Psoas muscle (tissue), 7 donors: ENCODE measurements at regions not wholly inside any gene's neighbourhood (a gene's known extent, or its start where the extent isn't known, plus 50 kb on each side); places are given as distances from the start of the nearest gene placed in this dataset.

Experiments used
- ATAC-seq, 4 donors: fragments of 200-7000 bp; cut with Tn5 transposase; one replicate each; pipeline ENCODE4 v1.9.1; 2020; ENCODE audit warnings: moderate library complexity in 3 of 4, mild to moderate bottlenecking in 2 of 4
- DNase-seq, 2 donors: peaks; one replicate each; pipeline ENCODE4 v3.0.0-alpha.2; 2020
- H3K27ac ChIP-seq: fragments of 200-600 bp; one replicate; pipeline ENCODE4 v1.8.0; 2022
- H3K27me3 ChIP-seq, 3 donors: fragments of 200-600 bp in 1 of 3; one replicate each; pipeline versions ENCODE4 v1.6.1 to v1.8.0; 2013 to 2022; ENCODE audit warnings: low read length in 2 of 3, mild to moderate bottlenecking in 2 of 3, moderate library complexity in 1 of 3; ENCODE audit not compliant: insufficient read depth in 3 of 3
- H3K36me3 ChIP-seq, 2 donors: fragments of 200-600 bp in 1 of 2; one replicate each; pipeline versions ENCODE4 v1.6.1 to v1.8.0; 2013 to 2022; ENCODE audit warnings: low read depth in 1 of 2, mild to moderate bottlenecking in 1 of 2, moderate library complexity in 1 of 2; ENCODE audit not compliant: insufficient read depth in 1 of 2
- H3K4me1 ChIP-seq: fragments of 200-600 bp; one replicate; pipeline ENCODE4 v1.8.0; 2022
- H3K4me3 ChIP-seq: fragments of 200-600 bp; one replicate; pipeline ENCODE4 v1.8.0; 2022; ENCODE audit warnings: mild to moderate bottlenecking
- H3K9me3 ChIP-seq: fragments of 200-600 bp; one replicate; pipeline ENCODE4 v1.8.0; 2022
- WGBS, 3 donors: extraction: QIAGEN DNeasy Blood & Tissue Kit; methylation state at CpG; one replicate each; pipeline versions ENCODE4 v1.1.6 to v1.1.7; 2013; 5-methylcytosine and 5-hydroxymethylcytosine counted together
- intact Hi-C, 2 donors: fragments of 100-400 bp; cut with DNase I; formaldehyde crosslinking; loops; one replicate each; pipeline versions ENCODE4 v1.11.0 to v1.14.2; 2022
- TF ChIP-seq, protein P1 (sequence below): fragments of 200-600 bp; IDR thresholded peaks from one replicate; pipeline ENCODE4 v1.8.0; 2022; ENCODE audit warnings: antibody characterized with exemption
- donor health status: healthy with polysubstance abuse.
- donor health status: DM: no; HTN: no; CAD: no; lungs with moderate emphysema.
- donor health status: Bipolar disorder and iron deficiency.
- donor health status: healthy.
- donor health status: DM: yes; HTN: yes; CAD: no.
- donor health status: DM: no; HTN: no; CAD: no.
- donor health status: DM: yes; HTN: yes; CAD: no.

DNA sequence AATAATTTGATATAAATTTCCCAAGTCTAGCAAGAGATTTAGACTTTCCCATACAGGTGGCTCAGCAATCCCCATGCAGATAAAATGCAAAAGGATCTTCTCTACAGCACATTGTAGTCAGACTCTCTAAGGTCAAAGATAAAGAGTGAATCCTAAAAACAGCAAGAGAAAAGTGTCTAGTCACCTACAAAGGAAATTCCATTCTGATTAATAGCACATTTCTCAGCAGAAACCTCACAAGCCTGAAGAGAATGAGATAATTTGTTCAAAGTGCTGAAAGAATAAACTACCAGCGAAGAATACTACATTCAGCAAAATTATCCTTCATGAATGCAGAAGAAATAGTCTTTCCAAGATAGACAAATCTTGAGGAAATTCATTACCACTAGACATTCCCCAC is 493.3 kb downstream of the PRELID2 start:
- Histone ChIP-seq H3K9me3 (no peaks in the 10 kb centered on the region), H3K27me3 (no peaks in the 10 kb centered on the region), H3K4me3 (no peak overlapping the region), H3K36me3 (no peaks in the 10 kb centered on the region), H3K4me1 (no peaks in the 10 kb centered on the region), H3K27ac (no peak overlapping the region)
- intact Hi-C loops, result no loop called here
- 74 to 93% (median 92%) methylated on average over 1 of the region's 1 CpG for WGBS, 3 donors
- DNase-seq, result no peak
- TF ChIP-seq, protein P1, sequence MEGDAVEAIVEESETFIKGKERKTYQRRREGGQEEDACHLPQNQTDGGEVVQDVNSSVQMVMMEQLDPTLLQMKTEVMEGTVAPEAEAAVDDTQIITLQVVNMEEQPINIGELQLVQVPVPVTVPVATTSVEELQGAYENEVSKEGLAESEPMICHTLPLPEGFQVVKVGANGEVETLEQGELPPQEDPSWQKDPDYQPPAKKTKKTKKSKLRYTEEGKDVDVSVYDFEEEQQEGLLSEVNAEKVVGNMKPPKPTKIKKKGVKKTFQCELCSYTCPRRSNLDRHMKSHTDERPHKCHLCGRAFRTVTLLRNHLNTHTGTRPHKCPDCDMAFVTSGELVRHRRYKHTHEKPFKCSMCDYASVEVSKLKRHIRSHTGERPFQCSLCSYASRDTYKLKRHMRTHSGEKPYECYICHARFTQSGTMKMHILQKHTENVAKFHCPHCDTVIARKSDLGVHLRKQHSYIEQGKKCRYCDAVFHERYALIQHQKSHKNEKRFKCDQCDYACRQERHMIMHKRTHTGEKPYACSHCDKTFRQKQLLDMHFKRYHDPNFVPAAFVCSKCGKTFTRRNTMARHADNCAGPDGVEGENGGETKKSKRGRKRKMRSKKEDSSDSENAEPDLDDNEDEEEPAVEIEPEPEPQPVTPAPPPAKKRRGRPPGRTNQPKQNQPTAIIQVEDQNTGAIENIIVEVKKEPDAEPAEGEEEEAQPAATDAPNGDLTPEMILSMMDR, result no peak
- ATAC-seq, result no peak

DNA sequence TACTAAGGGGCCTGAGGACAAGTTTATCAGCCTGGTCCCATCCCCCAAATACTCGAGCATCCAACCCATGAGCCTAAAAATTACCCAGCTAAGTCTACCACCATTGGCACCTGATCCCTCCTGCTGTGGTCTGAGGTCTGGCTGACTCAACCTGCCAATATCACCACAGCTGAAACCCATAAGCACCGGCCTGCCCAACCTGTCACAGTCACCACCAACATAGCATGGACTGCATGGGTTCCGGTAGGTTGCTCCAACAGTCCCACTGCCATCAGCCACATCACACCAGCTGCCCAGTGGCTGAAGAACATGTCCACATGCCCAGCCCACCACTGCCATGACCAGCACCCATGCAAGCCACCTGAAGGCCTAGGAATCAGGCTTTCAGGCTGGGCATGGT is 495.0 kb downstream of the PRELID2 start:
- intact Hi-C loops, result no loop called here
- DNase-seq, result no peak
- TF ChIP-seq, protein P1, result no peak
- H3K4me3 ChIP-seq, result no peak overlapping the region
- H3K27ac ChIP-seq, result no peak overlapping the region
- no peaks in the 10 kb centered on the region for H3K9me3 ChIP-seq
- no peaks in the 10 kb centered on the region for H3K27me3 ChIP-seq
- H3K36me3 ChIP-seq, result no peaks in the 10 kb centered on the region
- ATAC-seq, result no peak
- H3K4me1 ChIP-seq, result no peaks in the 10 kb centered on the region
- WGBS, 3 donors, result 82 to 89% (median 84%) methylated on average over 3 of the region's 3 CpGs

DNA sequence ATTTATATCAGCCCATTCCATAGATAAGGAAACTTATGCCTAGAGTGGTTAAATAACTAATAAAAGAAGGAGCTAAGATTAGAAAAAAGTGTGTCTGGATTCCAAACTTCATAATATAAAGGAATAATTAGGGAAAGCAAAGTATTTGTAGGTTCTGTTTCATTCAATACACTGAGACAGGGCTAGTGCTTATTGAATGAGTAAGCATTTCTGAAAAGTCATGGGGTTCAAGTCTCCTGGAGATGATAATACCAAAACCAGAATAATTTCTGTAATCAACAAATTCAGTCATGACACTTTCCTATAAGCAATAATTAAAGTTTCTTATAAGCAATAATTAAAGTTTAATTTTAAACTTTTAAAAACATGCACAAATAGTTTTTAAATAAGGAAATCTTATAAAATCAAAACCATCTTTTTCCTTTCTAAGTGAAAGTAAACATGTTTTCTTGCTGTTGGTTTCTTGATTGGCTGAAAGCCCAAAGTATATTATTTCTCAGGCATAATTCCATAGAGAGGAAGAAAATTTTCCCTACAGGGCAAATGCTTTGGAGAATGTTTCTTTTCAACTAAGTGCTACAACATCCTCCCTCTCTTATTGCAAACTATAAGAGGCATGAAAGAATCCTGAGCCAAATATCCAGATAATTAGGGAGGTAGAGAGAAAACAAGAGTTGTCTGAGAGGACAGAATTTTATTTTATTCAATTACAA is 510.2 kb downstream of the PRELID2 start:
- intact Hi-C loops, result no loop called here
- no peaks in the 10 kb centered on the region for H3K4me1 ChIP-seq
- DNase-seq (no peak), ATAC-seq (no peak)
- no peaks in the 10 kb centered on the region for H3K9me3 ChIP-seq
- no peak overlapping the region for H3K27ac ChIP-seq
- no peaks in the 10 kb centered on the region for H3K36me3 ChIP-seq
- no peak overlapping the region for H3K4me3 ChIP-seq
- TF ChIP-seq, protein P1, result no peak
- no peaks in the 10 kb centered on the region for H3K27me3 ChIP-seq

DNA sequence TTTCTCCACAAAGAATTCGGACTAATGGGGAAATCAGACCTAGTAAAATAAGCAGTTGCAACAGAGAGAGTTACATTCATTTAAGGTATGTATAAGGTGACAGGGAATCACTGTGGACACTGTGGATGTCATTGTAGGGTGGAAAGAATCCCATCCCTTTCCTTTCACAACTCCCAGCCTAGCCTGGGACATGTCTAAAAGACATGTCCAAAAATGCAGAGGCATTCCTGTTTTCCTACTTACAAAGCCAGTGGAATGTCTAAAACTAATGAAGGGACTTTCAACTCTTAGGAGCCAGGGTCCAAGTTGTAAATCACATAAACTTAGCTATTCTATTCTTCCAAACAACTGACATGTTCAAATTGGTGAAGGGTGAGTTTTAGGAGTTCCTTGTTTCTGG is 511.0 kb downstream of the PRELID2 start:
- Histone ChIP-seq H3K27ac (no peak overlapping the region), H3K4me1 (no peaks in the 10 kb centered on the region), H3K4me3 (no peak overlapping the region), H3K27me3 (no peaks in the 10 kb centered on the region), H3K9me3 (no peaks in the 10 kb centered on the region), H3K36me3 (no peaks in the 10 kb centered on the region)
- ATAC-seq (no peak), DNase-seq (no peak)
- TF ChIP-seq, protein P1, result no peak
- WGBS, 3 donors, result 88 to 96% (median 92%) methylated on average over 1 of the region's 1 CpG
- intact Hi-C loops, result no loop called here

DNA sequence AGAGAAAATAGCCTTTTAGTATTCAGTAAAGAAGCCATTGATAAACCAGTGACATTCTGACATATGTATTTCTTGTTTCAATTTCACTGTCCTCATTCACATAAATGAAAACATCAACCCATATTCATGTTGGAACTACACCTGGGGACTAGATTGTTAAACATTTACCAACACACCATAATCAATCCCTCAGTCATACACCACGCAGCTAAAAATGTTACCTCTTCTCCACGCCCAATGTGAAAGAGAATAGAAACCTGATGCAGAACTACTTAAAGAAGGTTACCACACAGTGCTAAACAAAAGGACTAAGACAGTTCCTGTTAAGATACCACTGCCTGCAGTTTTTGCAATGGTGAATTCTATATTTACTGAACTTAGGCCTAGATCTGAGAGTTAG is 518.9 kb downstream of the PRELID2 start:
- no peak for ATAC-seq
- intact Hi-C loops, result no loop called here
- H3K4me3 ChIP-seq, result no peak overlapping the region
- no peaks in the 10 kb centered on the region for H3K9me3 ChIP-seq
- no peak for DNase-seq
- WGBS, 3 donors, result 87 to 93% (median 91%) methylated on average over 2 of the region's 2 CpGs
- no peaks in the 10 kb centered on the region for H3K36me3 ChIP-seq
- TF ChIP-seq, protein P1, result no peak
- H3K27ac ChIP-seq, result no peak overlapping the region
- peaks cover 0 to 2% (median 0%) of the 10 kb centered on the region in 3 donors for H3K27me3 ChIP-seq
- no peaks in the 10 kb centered on the region for H3K4me1 ChIP-seq
